Nephron (organoid): ENCODE measurements at regions not wholly inside any gene's neighbourhood (a gene's known extent, or its start where the extent isn't known, plus 50 kb on each side); places are given as distances from the start of the nearest gene placed in this dataset.

ENCODE experiments used
- H3K27ac Mint-ChIP-seq, 3 experiments: 2 replicates each; pipeline ENCODE4 v1.8.0; 2020; ENCODE audit warnings: mixed read lengths in 3 of 3, mild to moderate bottlenecking in 2 of 3, moderate library complexity in 1 of 3
- H3K27me3 Mint-ChIP-seq: 2 replicates; pipeline ENCODE4 v1.8.0; 2021; ENCODE audit warnings: low read depth, mild to moderate bottlenecking, moderate library complexity, mixed read lengths
- H3K36me3 Mint-ChIP-seq: 2 replicates; pipeline ENCODE4 v1.8.0; 2020; ENCODE audit warnings: low read depth, mixed read lengths
- H3K4me1 Mint-ChIP-seq: 2 replicates; pipeline ENCODE4 v1.8.0; 2020; ENCODE audit warnings: mixed read lengths
- H3K4me3 Mint-ChIP-seq, 3 experiments: 2 replicates each; pipeline ENCODE4 v1.8.0; 2020; ENCODE audit warnings: mild to moderate bottlenecking in 3 of 3, mixed read lengths in 3 of 3, moderate library complexity in 2 of 3
- H3K9me3 Mint-ChIP-seq: 2 replicates; pipeline ENCODE4 v1.8.0; 2020; ENCODE audit warnings: mixed read lengths
- CTCF ChIP-seq, 3 experiments: fragments of 200-600 bp; sonication (generic); IDR thresholded peaks; one replicate each; pipeline ENCODE4 v1.5.0; 2021; ENCODE audit warnings: antibody characterized with exemption in 3 of 3; ENCODE audit not compliant: unreplicated experiment in 3 of 3

GRCh38 chr14:37985826-37986470, 221.8 kb upstream of the SSTR1 start:
- Mint-ChIP-seq H3K4me1 (no peaks in the 10 kb centered on the region), H3K9me3 (peaks cover 7% of the 10 kb centered on the region), H3K27me3 (no peaks in the 10 kb centered on the region), H3K4me3 (no peak overlapping the region), H3K27ac (no peak overlapping the region), H3K36me3 (no peaks in the 10 kb centered on the region)
- TF ChIP-seq CTCF (IDR thresholded peaks at IDR 0.05; ENCODE audit: unreplicated experiment in 3 of 3), result peak; percentile 74 to 76 (median 76)

- TF ChIP-seq CTCF (IDR thresholded peaks at IDR 0.05; ENCODE audit: unreplicated experiment in 3 of 3), result no peak
These were observed 219.2 kb upstream of the SSTR1 start for GRCh38 chr14:37988472-37988871.

GRCh38 chr14:37991027-37991426, 216.7 kb upstream of the SSTR1 start:
- TF ChIP-seq CTCF (IDR thresholded peaks at IDR 0.05; ENCODE audit: unreplicated experiment in 3 of 3), result no peak
- no peaks in the 10 kb centered on the region for H3K9me3 Mint-ChIP-seq
- H3K27ac Mint-ChIP-seq, result no peak overlapping the region
- H3K4me3 Mint-ChIP-seq, result no peak overlapping the region
- no peaks in the 10 kb centered on the region for H3K27me3 Mint-ChIP-seq
- no peaks in the 10 kb centered on the region for H3K36me3 Mint-ChIP-seq
- no peaks in the 10 kb centered on the region for H3K4me1 Mint-ChIP-seq

More at GRCh38 chr14:37988472-37988871, 219.2 kb upstream of the SSTR1 start:
- no peaks in the 10 kb centered on the region for H3K36me3 Mint-ChIP-seq
- no peaks in the 10 kb centered on the region for H3K27me3 Mint-ChIP-seq
- H3K9me3 Mint-ChIP-seq, result no peaks in the 10 kb centered on the region
- no peak overlapping the region for H3K4me3 Mint-ChIP-seq
- no peaks in the 10 kb centered on the region for H3K4me1 Mint-ChIP-seq
- H3K27ac Mint-ChIP-seq, result no peak overlapping the region

- Mint-ChIP-seq H3K4me3 (no peak overlapping the region), H3K36me3 (no peaks in the 10 kb centered on the region), H3K4me1 (no peaks in the 10 kb centered on the region), H3K27ac (no peak overlapping the region), H3K9me3 (no peaks in the 10 kb centered on the region), H3K27me3 (no peaks in the 10 kb centered on the region)
- TF ChIP-seq CTCF (IDR thresholded peaks at IDR 0.05; ENCODE audit: unreplicated experiment in 3 of 3), result no peak
These were observed 215.2 kb upstream of the SSTR1 start for GRCh38 chr14:37992499-37992898.

GRCh38 chr14:37994846-37995372, 212.8 kb upstream of the SSTR1 start:
- no peaks in the 10 kb centered on the region for H3K9me3 Mint-ChIP-seq
- H3K27me3 Mint-ChIP-seq, result no peaks in the 10 kb centered on the region
- no peaks in the 10 kb centered on the region for H3K36me3 Mint-ChIP-seq
- H3K27ac Mint-ChIP-seq, result no peak overlapping the region
- no peaks in the 10 kb centered on the region for H3K4me1 Mint-ChIP-seq
- TF ChIP-seq CTCF (IDR thresholded peaks at IDR 0.05; ENCODE audit: unreplicated experiment in 3 of 3), result no peak
- no peak overlapping the region for H3K4me3 Mint-ChIP-seq

- TF ChIP-seq CTCF (IDR thresholded peaks at IDR 0.05; ENCODE audit: unreplicated experiment in 3 of 3), result no peak
- Mint-ChIP-seq H3K27ac (no peak overlapping the region), H3K4me1 (no peaks in the 10 kb centered on the region), H3K27me3 (no peaks in the 10 kb centered on the region), H3K4me3 (no peak overlapping the region), H3K9me3 (no peaks in the 10 kb centered on the region), H3K36me3 (no peaks in the 10 kb centered on the region)
These were observed 210.7 kb upstream of the SSTR1 start for GRCh38 chr14:37997017-37997416.
